Neural progenitor cell (in vitro differentiated cells): ENCODE measurements at regions not wholly inside any gene's neighbourhood (a gene's known extent, or its start where the extent isn't known, plus 50 kb on each side); places are given as distances from the start of the nearest gene placed in this dataset.

Source experiments
- DNase-seq: peaks from one replicate; pipeline ENCODE4 v3.0.0-alpha.2; 2016; ENCODE audit warnings: low spot score
- H2AFZ ChIP-seq: fragments of 200-600 bp; sonication (generic); replicated peaks from 2 replicates; pipeline ENCODE4 v1.6.1; 2016; ENCODE audit warnings: antibody characterized with exemption
- H3F3A ChIP-seq: fragments of 200-600 bp; sonication (generic); 2 replicates; pipeline ENCODE4 v1.6.1; 2016; ENCODE audit warnings: antibody characterized with exemption, low read depth
- H3K27ac ChIP-seq: fragments of 200-600 bp; sonication (generic); 2 replicates; pipeline ENCODE4 v1.5.1; 2016; ENCODE audit warnings: mild to moderate bottlenecking
- H3K27me3 ChIP-seq: fragments of 200-600 bp; sonication (generic); 2 replicates; pipeline ENCODE4 v1.6.1; 2016; ENCODE audit warnings: mild to moderate bottlenecking, moderate library complexity
- H3K36me3 ChIP-seq: fragments of 200-600 bp; sonication (generic); 2 replicates; pipeline ENCODE4 v1.5.1; 2016
- H3K4me1 ChIP-seq: fragments of 200-600 bp; sonication (generic); 2 replicates; pipeline ENCODE4 v1.6.1; 2016; ENCODE audit warnings: mixed run types
- H3K4me2 ChIP-seq: fragments of 200-600 bp; sonication (generic); 2 replicates; pipeline ENCODE4 v1.6.1; 2016
- H3K4me3 ChIP-seq: fragments of 200-600 bp; sonication (generic); 2 replicates; pipeline ENCODE4 v1.5.1; 2016
- H3K79me2 ChIP-seq: fragments of 200-600 bp; sonication (generic); 2 replicates; pipeline ENCODE4 v1.6.1; 2016; ENCODE audit warnings: low read depth
- H3K9ac ChIP-seq: fragments of 200-600 bp; sonication (generic); 2 replicates; pipeline ENCODE4 v1.6.1; 2016
- H3K9me3 ChIP-seq: fragments of 200-600 bp; sonication (generic); 2 replicates; pipeline ENCODE4 v1.5.1; 2016; ENCODE audit warnings: low read depth
- H4K20me1 ChIP-seq: fragments of 200-600 bp; sonication (generic); 2 replicates; pipeline ENCODE4 v1.6.1; 2016; ENCODE audit warnings: low read depth
- H3K27ac Mint-ChIP-seq: 3 replicates; pipeline ENCODE4 v1.8.0; 2021; ENCODE audit warnings: mixed read lengths
- H3K27me3 Mint-ChIP-seq: 2 replicates; pipeline ENCODE4 v1.8.0; 2022; ENCODE audit warnings: low read depth, mild to moderate bottlenecking, inconsistent platforms, moderate library complexity, mixed read lengths; ENCODE audit not compliant: insufficient read depth
- H3K36me3 Mint-ChIP-seq: 3 replicates; pipeline ENCODE4 v1.8.0; 2021; ENCODE audit warnings: mixed read lengths
- H3K4me1 Mint-ChIP-seq: 3 replicates; pipeline ENCODE4 v1.8.0; 2021; ENCODE audit warnings: mixed read lengths
- H3K4me3 Mint-ChIP-seq: 3 replicates; pipeline ENCODE4 v1.8.0; 2021; ENCODE audit warnings: mild to moderate bottlenecking, moderate library complexity, mixed read lengths
- H3K9me3 Mint-ChIP-seq: 3 replicates; pipeline ENCODE4 v1.8.0; 2020; ENCODE audit warnings: mixed read lengths
- EZH2 ChIP-seq: fragments of 200-600 bp; sonication (generic); IDR thresholded peaks from 2 replicates; pipeline ENCODE4 v1.6.1; 2017; ENCODE audit warnings: antibody characterized with exemption, mild to moderate bottlenecking, moderate library complexity
- EZH2phosphoT487 ChIP-seq: fragments of 200-600 bp; sonication (generic); IDR thresholded peaks from 2 replicates; pipeline ENCODE4 v1.6.1; 2017; ENCODE audit warnings: antibody characterized with exemption
- TF ChIP-seq, protein P1 (sequence below): fragments of 200-600 bp; sonication (generic); IDR thresholded peaks from 2 replicates; pipeline ENCODE4 v1.5.1; 2017; ENCODE audit warnings: antibody characterized with exemption, mild to moderate bottlenecking

DNA sequence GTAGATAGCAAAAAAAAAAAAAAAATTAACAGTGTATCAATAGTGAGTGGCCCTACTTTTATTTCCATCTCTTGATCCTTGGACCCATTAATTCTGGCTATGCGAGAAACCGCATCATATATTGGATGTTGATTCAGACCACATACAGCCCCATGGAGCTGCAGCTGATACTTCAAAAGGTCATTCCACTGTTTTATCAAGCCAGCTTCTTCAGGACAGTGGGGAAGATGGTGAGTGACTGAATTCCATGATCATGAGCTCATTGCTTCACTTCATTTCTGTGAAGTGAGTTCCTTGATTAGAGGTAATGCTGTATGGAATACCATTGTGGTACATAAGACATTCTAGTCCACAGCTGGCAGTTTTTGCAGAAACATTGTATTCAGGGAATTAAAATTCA lies 222.9 kb upstream of the MEF2C start:
- no peaks in the 10 kb centered on the region for H3K27me3 ChIP-seq
- no peak for DNase-seq
- Mint-ChIP-seq H3K36me3 (no peaks in the 10 kb centered on the region), H3K4me1 (peaks cover 5% of the 10 kb centered on the region), H3K4me3 (no peak overlapping the region), H3K27me3 (no peaks in the 10 kb centered on the region), H3K9me3 (peaks cover 2% of the 10 kb centered on the region), H3K27ac (no peak overlapping the region)
- H3K9ac ChIP-seq, result no peak overlapping the region
- no peaks in the 10 kb centered on the region for H3K36me3 ChIP-seq
- no peak overlapping the region for H3K4me2 ChIP-seq
- no peak overlapping the region for H3K4me3 ChIP-seq
- no peaks in the 10 kb centered on the region for H3K4me1 ChIP-seq
- H3K79me2 ChIP-seq, result no peaks in the 10 kb centered on the region
- H2AFZ ChIP-seq, result no peak overlapping the region
- no peaks in the 10 kb centered on the region for H3F3A ChIP-seq
- TF ChIP-seq, protein P1, sequence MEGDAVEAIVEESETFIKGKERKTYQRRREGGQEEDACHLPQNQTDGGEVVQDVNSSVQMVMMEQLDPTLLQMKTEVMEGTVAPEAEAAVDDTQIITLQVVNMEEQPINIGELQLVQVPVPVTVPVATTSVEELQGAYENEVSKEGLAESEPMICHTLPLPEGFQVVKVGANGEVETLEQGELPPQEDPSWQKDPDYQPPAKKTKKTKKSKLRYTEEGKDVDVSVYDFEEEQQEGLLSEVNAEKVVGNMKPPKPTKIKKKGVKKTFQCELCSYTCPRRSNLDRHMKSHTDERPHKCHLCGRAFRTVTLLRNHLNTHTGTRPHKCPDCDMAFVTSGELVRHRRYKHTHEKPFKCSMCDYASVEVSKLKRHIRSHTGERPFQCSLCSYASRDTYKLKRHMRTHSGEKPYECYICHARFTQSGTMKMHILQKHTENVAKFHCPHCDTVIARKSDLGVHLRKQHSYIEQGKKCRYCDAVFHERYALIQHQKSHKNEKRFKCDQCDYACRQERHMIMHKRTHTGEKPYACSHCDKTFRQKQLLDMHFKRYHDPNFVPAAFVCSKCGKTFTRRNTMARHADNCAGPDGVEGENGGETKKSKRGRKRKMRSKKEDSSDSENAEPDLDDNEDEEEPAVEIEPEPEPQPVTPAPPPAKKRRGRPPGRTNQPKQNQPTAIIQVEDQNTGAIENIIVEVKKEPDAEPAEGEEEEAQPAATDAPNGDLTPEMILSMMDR, result no peak
- no peak for TF ChIP-seq EZH2
- H3K9me3 ChIP-seq, result no peaks in the 10 kb centered on the region
- H3K27ac ChIP-seq, result no peak overlapping the region
- no peaks in the 10 kb centered on the region for H4K20me1 ChIP-seq

DNA sequence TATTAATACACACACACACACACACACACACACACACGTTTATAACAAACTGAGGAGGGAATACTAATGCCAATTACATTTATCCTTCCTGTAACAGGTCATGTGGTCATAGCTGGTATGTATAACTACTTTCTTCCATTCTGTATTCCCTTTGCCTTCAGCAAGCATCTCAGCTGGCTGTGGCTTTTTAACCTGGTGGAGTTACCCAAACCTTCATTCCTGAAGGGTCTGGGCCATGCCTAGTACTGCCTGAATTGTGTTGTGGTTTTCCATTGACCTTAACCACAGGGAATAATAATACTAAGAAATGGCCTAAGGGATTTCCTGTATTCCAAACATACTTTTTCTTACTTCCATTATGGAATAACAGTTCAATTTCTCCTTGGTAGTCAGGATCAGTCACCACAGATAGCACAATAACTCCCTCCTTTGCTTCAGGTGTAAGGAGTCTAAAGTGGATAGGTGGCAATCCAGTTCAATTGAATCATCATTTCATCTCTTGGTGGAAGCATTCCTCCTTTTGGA lies 222.2 kb upstream of the MEF2C start:
- H3K27ac Mint-ChIP-seq, result no peak overlapping the region
- no peak overlapping the region for H3K4me3 ChIP-seq
- H3K27ac ChIP-seq, result no peak overlapping the region
- TF ChIP-seq EZH2 (no peak), EZH2phosphoT487 (no peak)
- TF ChIP-seq, protein P1, result no peak
- DNase-seq, result no peak
- peaks cover 2% of the 10 kb centered on the region for H3K9me3 Mint-ChIP-seq
- no peaks in the 10 kb centered on the region for H3K27me3 ChIP-seq
- H3F3A ChIP-seq, result no peaks in the 10 kb centered on the region
- H3K36me3 Mint-ChIP-seq, result no peaks in the 10 kb centered on the region
- H3K4me3 Mint-ChIP-seq, result no peak overlapping the region
- no peak overlapping the region for H3K4me2 ChIP-seq
- no peaks in the 10 kb centered on the region for H3K27me3 Mint-ChIP-seq
- no peaks in the 10 kb centered on the region for H3K36me3 ChIP-seq
- no peaks in the 10 kb centered on the region for H3K79me2 ChIP-seq
- no peak overlapping the region for H3K9ac ChIP-seq
- H2AFZ ChIP-seq, result no peak overlapping the region
- H3K4me1 ChIP-seq, result no peaks in the 10 kb centered on the region
- no peaks in the 10 kb centered on the region for H3K9me3 ChIP-seq
- H3K4me1 Mint-ChIP-seq, result peaks cover 7% of the 10 kb centered on the region
- H4K20me1 ChIP-seq, result no peaks in the 10 kb centered on the region

DNA sequence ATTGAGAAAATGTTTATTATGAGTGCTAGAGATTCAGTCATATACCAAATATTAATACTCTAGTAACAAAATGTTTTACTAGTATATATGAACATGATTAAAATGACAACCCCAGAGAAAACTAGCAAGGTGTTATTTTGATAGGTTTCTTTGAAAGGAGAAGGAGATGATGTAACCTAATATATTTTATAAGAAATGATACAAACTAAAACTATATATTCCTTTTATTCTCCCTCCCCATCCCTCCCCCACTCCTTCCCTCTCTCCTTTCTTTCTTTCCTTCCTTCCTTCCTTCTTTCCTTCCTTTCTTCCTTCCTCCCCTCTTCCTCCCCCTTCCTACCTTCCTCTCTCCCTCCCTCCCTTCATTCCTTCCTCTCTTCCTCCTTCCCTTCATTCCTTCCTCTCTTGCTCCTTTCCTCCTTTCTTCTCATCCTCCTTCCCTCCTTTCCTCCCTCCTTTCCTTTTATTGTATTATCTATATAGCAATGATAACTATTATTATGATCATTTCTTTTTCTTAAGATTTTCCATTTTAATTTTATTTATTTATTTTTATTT lies 215.3 kb upstream of the MEF2C start:
- H3K79me2 ChIP-seq, result no peaks in the 10 kb centered on the region
- no peak overlapping the region for H3K4me3 Mint-ChIP-seq
- no peak overlapping the region for H3K27ac Mint-ChIP-seq
- no peaks in the 10 kb centered on the region for H3K27me3 ChIP-seq
- H3K4me1 ChIP-seq, result no peaks in the 10 kb centered on the region
- no peak overlapping the region for H3K27ac ChIP-seq
- no peaks in the 10 kb centered on the region for H4K20me1 ChIP-seq
- H3K36me3 ChIP-seq, result no peaks in the 10 kb centered on the region
- H2AFZ ChIP-seq, result no peak overlapping the region
- no peaks in the 10 kb centered on the region for H3K9me3 Mint-ChIP-seq
- H3K36me3 Mint-ChIP-seq, result no peaks in the 10 kb centered on the region
- TF ChIP-seq, protein P1, result no peak
- no peak for TF ChIP-seq EZH2phosphoT487
- no peak for TF ChIP-seq EZH2
- no peaks in the 10 kb centered on the region for H3K27me3 Mint-ChIP-seq
- H3F3A ChIP-seq, result no peaks in the 10 kb centered on the region
- no peak for DNase-seq
- no peaks in the 10 kb centered on the region for H3K9me3 ChIP-seq
- H3K9ac ChIP-seq, result no peak overlapping the region
- no peak overlapping the region for H3K4me3 ChIP-seq
- H3K4me1 Mint-ChIP-seq, result peaks cover 7% of the 10 kb centered on the region
- H3K4me2 ChIP-seq, result no peak overlapping the region
